HUES64 (cell line): ENCODE measurements at regions not wholly inside any gene's neighbourhood (a gene's known extent, or its start where the extent isn't known, plus 50 kb on each side); places are given as distances from the start of the nearest gene placed in this dataset.
"Not testable (repeated sequence)": the region's sequence is repeated elsewhere in the genome, so short reads cannot be mapped to it uniquely, and the experiment has no call there.

ENCODE experiments used
- H3K27ac ChIP-seq: 2 replicates; pipeline ENCODE4 v1.7.0; 2013; ENCODE audit warnings: low read depth, low read length, inconsistent platforms
- H3K27me3 ChIP-seq: 2 replicates; pipeline ENCODE4 v1.6.1; 2013; ENCODE audit warnings: mild to moderate bottlenecking, low read length; ENCODE audit not compliant: insufficient read depth
- H3K36me3 ChIP-seq: 2 replicates; pipeline ENCODE4 v1.6.1; 2013; ENCODE audit warnings: mild to moderate bottlenecking, low read length; ENCODE audit not compliant: insufficient read depth
- H3K4me1 ChIP-seq: 2 replicates; pipeline ENCODE4 v1.6.1; 2013; ENCODE audit warnings: mild to moderate bottlenecking, low read length, moderate library complexity; ENCODE audit not compliant: insufficient read depth
- H3K4me3 ChIP-seq: 2 replicates; pipeline ENCODE4 v1.5.1; 2013; ENCODE audit warnings: mild to moderate bottlenecking, low read length, moderate library complexity
- H3K9ac ChIP-seq: 2 replicates; pipeline ENCODE4 v1.6.1; 2013; ENCODE audit warnings: mild to moderate bottlenecking, low read depth, low read length
- H3K9me3 ChIP-seq: 2 replicates; pipeline ENCODE4 v1.6.1; 2013; ENCODE audit warnings: low read depth, low read length; ENCODE audit not compliant: insufficient read depth
- WGBS: fragments of 150-250, 120-280 bp; methylation state at CpG from one replicate; pipeline ENCODE4 v1.1.7; 2013; ENCODE audit warnings: missing lambda C conversion rate; 5-methylcytosine and 5-hydroxymethylcytosine counted together

DNA sequence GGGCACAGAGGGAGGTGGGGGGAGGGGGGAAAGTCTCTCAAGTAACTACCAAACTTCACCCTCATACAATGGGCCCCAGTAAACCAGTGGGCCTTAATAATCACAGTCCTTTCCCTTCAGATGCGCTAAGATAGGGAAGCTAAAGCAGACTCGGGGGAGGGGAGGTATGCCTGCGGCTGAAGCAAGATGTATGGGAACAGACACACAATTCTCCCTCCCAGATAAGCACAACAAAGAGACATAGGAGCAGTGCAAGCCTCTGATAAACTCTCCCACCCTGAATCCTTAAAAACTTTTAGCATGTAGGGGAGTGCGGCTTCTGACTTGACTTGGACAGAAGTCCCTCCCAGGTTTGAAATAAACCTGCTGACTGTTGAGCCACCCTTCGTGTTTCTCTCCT, 54.7 kb downstream of the PROP1 start:
- not testable (repeated sequence) for H3K9ac ChIP-seq, H3K4me3 ChIP-seq, H3K27ac ChIP-seq, H3K4me1 ChIP-seq, H3K36me3 ChIP-seq, H3K9me3 ChIP-seq
- 57% methylated on average over 4 of the region's 5 CpGs for WGBS
- H3K27me3 ChIP-seq = peaks cover 22% of the 10 kb centered on the region

DNA sequence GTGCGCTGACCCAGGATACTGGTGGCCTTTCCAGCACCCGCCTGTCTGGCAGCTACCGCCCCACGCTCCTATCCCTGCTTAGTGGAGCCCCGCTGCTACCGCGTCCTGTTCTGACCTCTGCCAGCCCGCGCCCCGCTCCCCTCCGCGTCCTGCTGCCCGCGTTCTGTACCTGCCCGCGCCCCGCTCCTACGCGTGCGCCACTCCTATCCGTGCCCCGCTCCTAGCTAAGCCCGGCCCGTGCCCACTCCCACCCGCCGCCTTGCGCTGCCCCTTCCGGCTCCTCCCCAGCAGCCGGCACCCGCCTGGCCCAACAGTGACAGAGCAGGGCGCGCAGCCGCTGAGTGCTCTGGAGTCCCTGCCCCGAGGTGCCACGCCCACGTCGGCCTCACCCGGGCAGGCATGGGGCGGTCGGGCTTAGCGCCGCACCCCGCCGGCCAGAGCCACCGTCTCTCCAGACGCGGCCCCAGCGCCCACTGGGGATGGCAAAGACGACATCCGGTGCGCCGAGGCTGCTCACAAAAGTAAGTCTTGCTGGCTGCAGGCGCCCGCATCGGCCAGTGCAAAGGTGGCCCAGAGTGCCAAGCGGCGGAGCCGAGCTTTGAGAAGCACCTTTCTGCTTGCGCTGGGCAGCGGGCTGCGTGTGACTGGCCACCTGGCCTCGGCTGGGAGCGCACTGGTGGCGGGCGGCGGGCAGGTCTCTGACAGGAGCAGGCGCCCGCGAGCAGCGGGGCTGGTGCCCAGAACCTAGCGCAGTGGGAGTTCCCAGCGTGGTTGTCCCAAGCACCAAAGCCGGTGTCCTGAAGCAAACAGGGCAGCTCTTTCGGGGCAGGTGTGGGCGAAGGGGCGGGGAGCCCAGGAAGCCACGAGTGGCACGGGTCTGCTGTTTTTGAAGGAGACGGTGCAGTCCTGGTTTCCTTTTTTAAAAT, 56.5 kb downstream of the PROP1 start:
- H3K4me1 ChIP-seq, H3K9ac ChIP-seq, H3K27ac ChIP-seq, H3K9me3 ChIP-seq, H3K36me3 ChIP-seq: not testable (repeated sequence)
- peak overlapping the region; percentile 44 for H3K4me3 ChIP-seq
- H3K27me3 ChIP-seq = peaks cover 19% of the 10 kb centered on the region
- under 1% methylated on average over 30 of the region's 79 CpGs for WGBS

DNA sequence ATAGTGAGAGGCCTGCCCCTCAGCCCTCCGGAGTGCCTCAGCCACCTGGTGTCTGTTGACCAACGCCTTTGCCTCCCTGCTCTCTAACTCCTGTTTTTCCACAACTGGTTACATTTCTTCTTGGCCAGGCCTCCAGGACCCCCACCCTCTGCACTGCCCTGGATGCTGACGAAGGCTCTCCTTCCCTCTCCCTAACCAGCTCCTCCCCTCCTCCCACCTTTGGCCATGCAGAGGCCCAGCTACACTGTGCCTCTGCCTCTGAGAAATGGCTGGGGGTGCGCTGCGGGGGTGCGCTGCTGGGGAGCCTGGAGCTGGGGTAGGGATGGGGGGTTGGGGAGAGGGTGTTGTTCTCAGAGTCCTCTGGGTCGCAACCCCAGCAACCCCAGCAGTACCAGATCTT, 57.3 kb downstream of the PROP1 start:
- not testable (repeated sequence) for H3K27ac ChIP-seq, H3K9me3 ChIP-seq, H3K36me3 ChIP-seq, H3K9ac ChIP-seq, H3K4me1 ChIP-seq
- H3K27me3 ChIP-seq = peaks cover 16% of the 10 kb centered on the region
- WGBS = 15% methylated on average over 3 of the region's 7 CpGs
- peak overlapping the region; percentile 44 for H3K4me3 ChIP-seq

DNA sequence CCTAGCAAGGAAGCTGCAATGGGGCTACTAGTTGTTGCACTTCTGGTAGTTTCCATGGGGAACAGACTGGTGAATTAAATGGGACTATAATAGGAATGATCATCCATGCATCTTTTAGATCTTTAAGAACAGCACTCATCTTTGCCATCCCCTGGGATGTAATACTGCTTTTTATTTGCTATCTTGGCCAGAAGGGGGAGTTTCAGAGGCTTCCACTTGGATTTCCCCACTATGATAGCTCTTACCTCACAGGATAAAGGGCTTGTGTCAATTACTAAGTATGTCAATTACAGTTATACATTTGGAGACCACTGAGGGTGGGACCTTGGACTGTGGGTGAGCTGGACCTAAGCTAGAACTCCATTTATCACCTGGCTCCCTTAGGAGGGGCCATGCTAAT, 61.8 kb downstream of the PROP1 start:
- H3K9me3 ChIP-seq, H3K4me3 ChIP-seq, H3K4me1 ChIP-seq, H3K9ac ChIP-seq, H3K27me3 ChIP-seq, H3K27ac ChIP-seq, H3K36me3 ChIP-seq: not testable (repeated sequence)

DNA sequence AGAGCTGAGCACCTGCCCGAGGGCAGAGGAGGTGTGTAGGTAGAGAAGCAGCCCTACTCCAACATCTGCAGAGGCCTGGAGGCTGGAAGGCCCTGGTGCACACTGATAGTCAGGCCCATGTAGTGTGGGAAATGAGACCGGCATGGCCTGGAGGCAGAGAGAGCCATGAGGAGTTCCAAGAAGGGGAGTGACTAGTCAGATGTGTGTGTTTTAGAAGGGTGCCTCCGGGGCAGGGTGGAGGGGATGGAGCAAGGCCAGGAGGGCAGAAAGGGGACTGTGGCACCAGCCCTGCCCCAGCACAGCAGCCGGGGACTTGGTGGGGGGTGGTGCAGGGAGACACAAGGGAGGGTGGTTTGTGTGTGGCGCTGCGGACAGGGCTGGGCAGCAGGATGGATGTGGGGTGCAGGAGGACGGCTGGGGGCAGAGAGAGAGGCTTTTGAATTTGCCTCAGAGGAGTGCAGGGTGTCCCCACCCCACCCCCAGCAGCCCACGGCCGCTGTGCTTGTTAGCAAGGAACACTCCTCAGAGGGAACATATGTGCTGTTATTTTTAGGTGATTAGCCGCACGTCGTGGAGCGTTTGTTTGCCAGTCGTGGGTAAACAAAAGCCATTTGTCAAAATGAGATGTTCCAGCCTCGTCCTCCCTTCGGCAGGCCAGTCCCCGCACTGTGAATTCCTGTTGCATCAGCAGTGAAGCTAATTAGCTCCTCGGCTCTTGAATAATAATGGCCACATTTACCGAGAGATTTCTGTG, 65.6 kb downstream of the PROP1 start:
- H3K27me3 ChIP-seq, H3K27ac ChIP-seq, H3K9ac ChIP-seq, H3K36me3 ChIP-seq, H3K4me3 ChIP-seq, H3K4me1 ChIP-seq, H3K9me3 ChIP-seq: not testable (repeated sequence)
- WGBS = 55% methylated on average over 12 of the region's 19 CpGs

DNA sequence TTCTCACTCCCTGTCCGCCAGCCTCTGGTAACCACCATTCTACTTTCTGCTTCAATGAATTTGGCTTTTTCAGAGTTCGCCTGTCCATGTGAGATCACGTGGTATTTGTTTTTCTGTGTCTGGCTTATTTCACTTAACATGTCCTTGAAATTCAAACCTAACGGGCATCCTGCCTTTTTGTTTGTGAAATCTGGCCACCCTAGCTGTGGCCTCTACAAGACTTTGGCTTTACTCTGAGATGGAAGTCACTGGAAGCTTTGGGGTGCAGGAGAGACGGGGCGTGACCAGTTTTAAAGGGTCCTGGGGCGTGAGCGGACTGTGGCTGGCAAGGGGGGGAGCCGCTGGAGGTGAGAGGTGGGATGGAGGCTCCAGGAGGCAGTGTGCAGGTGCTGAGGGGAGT, 66.4 kb downstream of the PROP1 start:
- H3K4me3 ChIP-seq, H3K9me3 ChIP-seq, H3K4me1 ChIP-seq, H3K27ac ChIP-seq, H3K27me3 ChIP-seq, H3K36me3 ChIP-seq, H3K9ac ChIP-seq: not testable (repeated sequence)
- no CpG with 5 or more reads among the region's 9 CpGs for WGBS

DNA sequence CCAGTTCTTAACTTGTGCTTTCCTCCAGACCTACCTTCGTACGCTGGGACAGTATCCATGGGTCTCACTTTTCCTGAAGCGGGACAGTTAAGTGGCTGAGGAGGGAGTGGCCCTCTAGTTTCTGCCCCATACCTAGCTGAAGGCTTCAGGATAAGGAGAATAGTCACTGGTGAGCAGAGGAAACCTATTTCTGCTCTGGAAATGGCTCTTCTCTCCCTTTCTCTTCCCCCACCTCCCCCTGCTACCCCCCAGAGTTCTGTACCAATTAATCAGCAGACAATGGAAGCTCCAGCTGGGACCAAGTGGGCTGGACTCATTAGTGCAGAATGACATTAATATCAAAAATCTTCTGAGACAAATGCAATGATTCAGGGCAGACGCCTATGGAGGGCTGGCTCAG, 68.5 kb downstream of the PROP1 start:
- no CpG with 5 or more reads among the region's 4 CpGs for WGBS
- not testable (repeated sequence) for H3K9ac ChIP-seq, H3K36me3 ChIP-seq, H3K9me3 ChIP-seq, H3K4me1 ChIP-seq, H3K27me3 ChIP-seq, H3K27ac ChIP-seq, H3K4me3 ChIP-seq

DNA sequence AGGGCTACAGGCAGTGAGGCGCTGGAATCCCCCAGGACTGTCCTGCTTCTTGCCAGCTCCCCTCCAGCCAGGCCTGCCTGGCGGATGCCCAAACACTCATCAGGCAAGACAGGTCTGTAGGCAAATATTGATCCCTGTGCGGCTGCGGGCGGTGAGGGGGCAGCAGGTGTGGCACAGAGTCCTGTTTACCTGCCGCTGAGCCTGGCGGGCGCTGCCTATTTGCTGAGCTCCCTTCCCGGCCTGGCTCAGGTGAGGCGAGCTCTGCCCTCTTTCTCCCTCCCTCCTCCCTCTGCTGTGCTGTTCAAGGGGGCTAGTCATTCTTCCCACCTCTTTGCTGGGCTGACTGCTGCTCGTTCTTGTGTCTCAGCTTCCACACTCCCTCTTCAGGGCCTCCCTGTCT, 71.5 kb downstream of the PROP1 start:
- H3K4me1 ChIP-seq, H3K36me3 ChIP-seq, H3K27me3 ChIP-seq, H3K27ac ChIP-seq, H3K9me3 ChIP-seq, H3K9ac ChIP-seq, H3K4me3 ChIP-seq: not testable (repeated sequence)
- 100% methylated on average over 1 of the region's 11 CpGs for WGBS

DNA sequence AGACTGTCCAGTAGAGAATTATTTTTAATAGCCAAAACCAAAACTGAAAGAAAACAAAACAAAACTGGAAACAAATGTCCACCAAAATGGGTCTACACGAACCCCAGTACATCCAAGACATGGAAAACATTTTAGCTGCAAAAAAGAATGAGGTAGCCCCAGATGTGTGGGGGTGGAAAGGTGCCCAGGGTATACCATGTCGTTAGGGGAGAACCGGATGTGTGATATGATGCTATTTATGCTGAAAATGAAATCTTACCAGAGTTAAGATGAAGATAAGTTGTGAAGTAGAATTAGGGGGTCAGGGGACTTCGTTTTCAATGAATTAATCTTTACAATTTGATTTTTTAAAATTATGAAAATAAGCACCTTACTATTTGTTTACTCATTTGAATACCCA, 72.2 kb downstream of the PROP1 start:
- WGBS = 100% methylated on average over 2 of the region's 4 CpGs
- H3K36me3 ChIP-seq, H3K4me3 ChIP-seq, H3K4me1 ChIP-seq, H3K9me3 ChIP-seq, H3K9ac ChIP-seq, H3K27me3 ChIP-seq, H3K27ac ChIP-seq: not testable (repeated sequence)

DNA sequence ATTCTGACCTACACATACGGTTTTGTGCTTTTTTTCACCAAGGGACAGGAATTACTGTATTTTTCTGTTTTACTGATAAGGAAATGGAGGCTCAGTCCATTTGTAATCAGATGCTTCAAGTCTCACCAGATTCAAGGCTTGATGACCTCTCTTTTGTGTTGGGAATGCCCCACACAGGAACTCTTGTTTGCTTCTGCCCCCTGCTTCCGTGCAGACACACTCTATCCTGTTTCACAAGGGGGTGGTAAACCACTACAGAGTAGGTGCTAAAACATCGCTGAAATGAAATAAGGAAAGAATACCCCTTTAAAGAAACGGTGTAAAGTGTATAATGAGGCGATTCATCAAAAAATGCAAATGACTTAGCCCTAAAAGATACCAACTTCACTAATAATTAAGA, 72.9 kb downstream of the PROP1 start:
- H3K27ac ChIP-seq, H3K4me3 ChIP-seq, H3K36me3 ChIP-seq, H3K9ac ChIP-seq, H3K9me3 ChIP-seq, H3K27me3 ChIP-seq, H3K4me1 ChIP-seq: not testable (repeated sequence)
- no CpG with 5 or more reads among the region's 5 CpGs for WGBS

DNA sequence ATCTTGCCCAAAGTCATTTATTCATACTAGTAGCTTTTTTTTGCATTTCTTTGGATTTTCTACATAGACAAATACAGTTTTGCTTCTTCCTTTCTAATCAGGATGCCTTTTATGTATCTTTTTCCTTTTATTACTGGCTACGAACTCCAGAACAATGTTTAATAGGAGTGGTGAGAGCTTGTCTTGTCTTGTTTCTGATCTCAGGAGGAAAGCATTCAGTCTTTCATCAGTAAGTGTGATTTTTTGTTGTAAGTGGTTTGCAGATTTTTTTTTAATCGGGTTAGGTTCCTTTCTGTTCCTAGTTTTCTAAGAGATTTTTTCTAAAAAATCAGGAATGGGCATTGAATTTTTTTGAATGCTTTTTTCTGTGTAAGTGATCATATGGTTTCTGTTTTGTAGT, 86.8 kb downstream of the PROP1 start:
- H3K27me3 ChIP-seq, H3K4me1 ChIP-seq, H3K9ac ChIP-seq, H3K9me3 ChIP-seq, H3K27ac ChIP-seq, H3K4me3 ChIP-seq, H3K36me3 ChIP-seq: not testable (repeated sequence)
- WGBS = 100% methylated on average over 1 of the region's 2 CpGs
